CD4-positive, alpha-beta T cell treated with Interleukin-10 for 1 hour (primary cell): ENCODE measurements at regions not wholly inside any gene's neighbourhood (a gene's known extent, or its start where the extent isn't known, plus 50 kb on each side); places are given as distances from the start of the nearest gene placed in this dataset.
"Not testable (repeated sequence)": the region's sequence is repeated elsewhere in the genome, so short reads cannot be mapped to it uniquely, and the experiment has no call there.

Source experiments
- DNase-seq: peaks from one replicate; pipeline ENCODE4 v3.0.0-alpha.2; 2020

DNA sequence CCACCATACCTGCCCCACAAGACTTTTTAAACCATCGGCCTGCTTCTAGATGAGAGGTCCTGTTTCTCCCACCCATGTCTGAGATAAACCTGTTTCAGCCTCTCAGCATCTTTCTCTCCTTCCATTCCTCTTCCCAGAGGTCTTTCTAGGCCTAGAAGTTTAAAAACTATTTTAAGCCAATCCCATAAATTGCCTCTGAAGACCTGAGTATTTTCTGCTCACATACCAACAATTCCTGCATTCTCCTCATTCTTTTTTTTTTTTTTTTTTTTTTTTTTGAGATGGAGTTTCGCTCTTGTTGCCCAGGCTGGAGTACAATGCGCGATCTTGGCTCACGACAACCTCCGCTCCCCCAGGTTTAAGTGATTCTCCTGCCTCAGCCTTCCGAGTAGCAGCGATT is 262.9 kb upstream of the AUTS2 start:
- no peak for DNase-seq

DNA sequence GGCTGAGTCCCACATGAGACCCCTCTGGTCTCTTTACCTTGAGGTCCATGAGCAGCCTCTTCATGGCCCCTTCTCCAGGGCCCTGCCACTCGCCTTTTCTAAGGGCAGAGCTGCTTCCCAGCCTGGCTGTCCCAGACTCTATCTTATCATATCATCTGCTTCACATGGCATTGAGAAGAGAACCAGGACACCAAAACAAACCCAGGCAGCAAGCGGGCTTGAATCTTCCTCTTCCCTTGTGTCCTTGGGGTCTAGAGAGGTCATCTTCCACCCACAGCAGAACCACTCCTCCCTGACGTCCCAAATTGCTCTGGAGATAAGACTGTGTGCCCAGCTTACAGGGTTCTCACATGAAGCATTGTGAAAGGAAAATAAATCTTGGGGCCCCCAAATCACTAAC is 261.3 kb upstream of the AUTS2 start:
- DNase-seq: no peak

DNA sequence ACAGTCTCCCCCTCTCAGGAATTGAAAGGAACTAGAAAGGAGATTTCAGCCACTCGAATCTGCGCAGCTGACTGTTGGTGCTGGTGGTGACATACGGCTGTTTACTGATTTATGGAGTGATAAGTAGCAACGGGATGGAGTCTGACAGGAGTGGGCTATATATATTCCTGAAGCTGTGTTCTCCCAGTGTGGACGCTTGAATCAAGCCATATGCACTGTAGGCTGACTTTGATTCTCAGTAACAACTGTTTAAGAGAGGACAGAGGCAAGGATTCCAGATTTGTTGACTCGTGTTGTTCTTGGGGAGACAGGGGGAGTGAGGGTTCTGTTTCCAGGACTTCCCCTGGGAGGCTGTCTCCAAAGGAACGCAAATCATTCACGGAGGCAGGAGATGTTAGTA is 260.1 kb upstream of the AUTS2 start:
- DNase-seq: no peak

DNA sequence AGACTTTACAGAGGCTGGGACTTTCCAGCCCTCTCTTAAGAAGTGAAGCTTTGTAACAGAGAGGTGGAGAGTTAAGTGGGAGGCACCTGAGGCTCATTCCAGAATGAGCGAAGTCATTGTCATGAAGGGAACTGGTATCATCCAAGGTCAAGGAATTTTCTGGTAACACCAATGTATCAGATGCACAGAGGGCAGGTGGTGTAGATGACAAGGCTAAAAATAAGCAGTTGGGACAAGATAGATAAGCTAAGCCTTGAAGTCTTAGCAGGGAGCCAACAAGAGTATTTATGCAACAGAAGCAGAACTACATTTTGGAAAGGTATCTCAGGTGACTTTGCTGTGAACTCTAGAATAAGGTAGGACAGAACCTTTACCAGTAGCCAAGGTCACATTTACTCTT is 257.0 kb upstream of the AUTS2 start:
- no peak for DNase-seq

GRCh38 chr7:69342154-69342884 is 256.0 kb upstream of the AUTS2 start:
- no peak for DNase-seq

DNA sequence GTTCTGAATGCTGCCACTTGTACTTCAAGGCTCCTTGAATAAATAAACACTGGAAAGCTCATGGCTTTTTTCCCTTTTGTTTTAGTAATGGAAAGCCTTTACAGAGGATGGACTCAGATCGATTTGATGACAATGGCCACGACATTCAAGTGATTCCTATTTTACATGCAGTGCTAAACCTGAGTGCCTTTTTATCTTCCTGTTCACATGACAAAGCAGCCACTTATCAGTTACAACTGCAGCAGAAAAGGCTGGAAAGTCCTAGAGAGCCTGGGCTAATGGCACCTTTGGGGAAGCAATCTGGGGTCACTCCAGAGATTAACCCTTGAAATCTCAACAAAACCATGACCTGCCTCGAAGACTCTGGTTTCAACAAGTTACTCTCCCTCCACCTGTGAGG is 249.0 kb upstream of the AUTS2 start:
- no peak for DNase-seq

DNA sequence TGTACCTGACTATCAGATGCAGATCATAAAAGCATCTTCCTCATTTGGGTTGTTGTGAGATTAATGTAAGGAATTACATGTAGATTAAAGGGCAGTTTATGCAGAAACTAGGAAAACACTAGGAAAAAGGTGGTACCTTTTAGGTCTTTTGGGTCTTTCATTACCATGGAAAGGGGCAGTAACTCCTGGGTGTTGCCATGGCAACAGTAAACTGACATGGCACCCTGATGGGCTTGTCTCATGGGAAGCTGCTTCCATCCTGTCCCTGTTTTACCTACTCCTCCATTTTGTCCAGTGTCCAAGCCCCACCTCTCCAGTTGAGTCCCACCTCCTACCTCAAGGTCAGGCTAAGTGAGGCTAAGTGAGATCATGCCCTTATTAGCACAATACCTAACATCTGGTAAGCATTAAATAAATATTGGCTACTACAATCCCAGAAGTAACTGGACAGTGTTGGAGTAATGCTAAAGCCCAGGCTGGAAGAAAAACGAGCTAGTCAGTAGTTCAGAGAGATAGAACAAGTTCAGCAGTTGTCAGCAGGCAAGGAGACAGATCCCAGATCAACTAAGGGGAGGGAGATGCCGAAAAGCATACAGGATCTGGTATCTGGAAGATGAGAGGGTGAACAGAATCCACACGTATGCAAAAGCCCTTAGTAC is 240.0 kb upstream of the AUTS2 start:
- no peak for DNase-seq

DNA sequence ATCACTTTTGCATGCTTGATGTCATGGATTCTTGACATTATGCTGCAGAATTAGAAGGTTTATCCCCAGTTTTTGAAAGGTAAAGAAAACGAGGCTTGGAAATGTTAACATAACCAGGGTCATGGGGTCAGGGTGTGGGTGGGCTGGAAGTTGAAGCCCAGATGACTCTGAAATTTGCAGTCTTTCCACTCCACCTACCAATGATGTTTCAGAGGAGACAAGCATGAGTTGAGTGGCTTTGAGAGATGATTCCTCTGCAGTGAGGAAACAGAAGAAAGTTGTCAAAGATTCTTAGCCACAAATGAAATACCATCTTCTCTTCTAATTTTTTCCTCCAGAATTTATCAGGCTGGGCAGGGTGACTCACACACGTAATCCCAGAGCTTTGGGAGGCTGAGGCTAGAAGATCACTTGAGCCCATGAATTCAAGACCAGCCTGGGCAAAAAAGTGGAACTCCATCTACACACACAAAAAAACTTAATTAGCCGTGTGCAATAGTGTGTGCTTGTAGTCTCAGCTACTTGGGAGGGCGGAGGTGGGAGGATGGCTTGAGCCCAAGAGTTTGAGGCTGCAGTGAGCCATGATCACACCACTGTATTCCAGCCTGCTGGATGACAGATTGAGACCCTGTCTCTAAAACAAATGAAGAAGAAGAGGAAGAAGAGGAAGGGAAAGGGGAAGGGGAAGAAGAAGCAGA is 239.1 kb upstream of the AUTS2 start:
- DNase-seq: no peak

- DNase-seq: no peak
These were observed 237.4 kb upstream of the AUTS2 start for GRCh38 chr7:69360913-69361312.

- no peak for DNase-seq
These were observed 235.1 kb upstream of the AUTS2 start for GRCh38 chr7:69363136-69363535.

DNA sequence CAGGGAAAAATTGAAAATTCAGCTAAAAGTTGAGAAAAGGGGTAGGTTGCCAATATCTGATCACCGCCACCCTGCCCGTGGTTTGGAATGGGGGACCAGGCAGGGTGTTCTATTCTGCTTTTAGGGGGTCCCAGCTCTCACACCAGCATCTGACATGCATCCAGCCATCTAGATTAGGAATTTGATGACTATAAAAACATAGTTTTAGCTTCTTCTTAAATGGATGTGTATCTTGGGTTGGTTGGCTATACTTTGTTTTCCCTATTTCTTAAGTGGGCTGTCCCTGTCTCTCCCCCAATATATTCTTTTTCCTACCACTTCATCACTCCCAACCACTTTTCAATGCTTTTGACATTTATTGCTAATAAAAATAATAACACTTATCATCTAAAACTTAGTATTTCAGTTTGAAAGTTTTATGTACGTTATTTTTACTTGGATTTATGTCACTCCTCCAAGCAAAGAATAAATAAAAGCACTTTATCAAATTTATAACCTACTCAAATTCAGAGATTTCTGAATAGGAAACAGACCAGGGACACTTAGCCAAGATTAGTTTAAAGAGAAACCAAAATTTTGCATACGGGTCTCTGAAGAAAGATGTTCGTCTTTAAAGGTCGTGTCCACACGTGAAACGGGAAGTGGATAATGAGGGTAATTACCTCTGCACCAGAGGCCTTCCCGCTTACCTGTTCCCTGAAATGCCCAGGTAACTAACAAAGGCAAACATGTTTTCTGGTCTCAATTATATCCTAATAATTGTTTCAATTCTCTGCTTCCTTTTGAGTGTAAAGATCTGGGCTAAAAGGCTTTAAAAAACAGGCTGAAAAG is 233.2 kb upstream of the AUTS2 start:
- DNase-seq: no peak

DNA sequence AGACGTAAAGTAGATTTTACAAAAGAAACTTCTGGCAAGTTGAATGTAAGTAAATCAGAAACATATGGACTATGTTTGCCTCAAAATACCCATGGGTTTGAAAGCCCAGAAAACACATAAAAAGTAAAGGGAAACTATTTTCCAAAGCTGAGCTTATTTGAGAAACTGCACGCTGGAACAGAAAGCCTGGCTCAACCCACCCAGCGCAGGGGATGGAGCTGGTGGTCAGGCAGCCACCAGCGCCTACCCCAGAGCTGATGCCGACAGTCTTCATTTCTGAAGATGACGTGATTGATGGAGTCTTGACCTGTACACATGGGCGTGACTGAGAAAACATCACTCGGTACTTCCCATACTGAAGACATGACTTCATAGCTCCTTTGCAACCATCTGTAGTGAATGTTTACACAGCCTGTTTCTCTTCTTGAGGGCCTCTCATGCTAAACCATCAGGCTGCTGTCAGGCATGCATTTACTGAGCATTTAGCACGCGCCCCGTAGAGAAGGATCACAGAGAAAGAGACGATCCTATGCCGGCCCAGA is 232.6 kb upstream of the AUTS2 start:
- no peak for DNase-seq

- DNase-seq: no peak
These were observed 230.5 kb upstream of the AUTS2 start for GRCh38 chr7:69367780-69368179.

DNA sequence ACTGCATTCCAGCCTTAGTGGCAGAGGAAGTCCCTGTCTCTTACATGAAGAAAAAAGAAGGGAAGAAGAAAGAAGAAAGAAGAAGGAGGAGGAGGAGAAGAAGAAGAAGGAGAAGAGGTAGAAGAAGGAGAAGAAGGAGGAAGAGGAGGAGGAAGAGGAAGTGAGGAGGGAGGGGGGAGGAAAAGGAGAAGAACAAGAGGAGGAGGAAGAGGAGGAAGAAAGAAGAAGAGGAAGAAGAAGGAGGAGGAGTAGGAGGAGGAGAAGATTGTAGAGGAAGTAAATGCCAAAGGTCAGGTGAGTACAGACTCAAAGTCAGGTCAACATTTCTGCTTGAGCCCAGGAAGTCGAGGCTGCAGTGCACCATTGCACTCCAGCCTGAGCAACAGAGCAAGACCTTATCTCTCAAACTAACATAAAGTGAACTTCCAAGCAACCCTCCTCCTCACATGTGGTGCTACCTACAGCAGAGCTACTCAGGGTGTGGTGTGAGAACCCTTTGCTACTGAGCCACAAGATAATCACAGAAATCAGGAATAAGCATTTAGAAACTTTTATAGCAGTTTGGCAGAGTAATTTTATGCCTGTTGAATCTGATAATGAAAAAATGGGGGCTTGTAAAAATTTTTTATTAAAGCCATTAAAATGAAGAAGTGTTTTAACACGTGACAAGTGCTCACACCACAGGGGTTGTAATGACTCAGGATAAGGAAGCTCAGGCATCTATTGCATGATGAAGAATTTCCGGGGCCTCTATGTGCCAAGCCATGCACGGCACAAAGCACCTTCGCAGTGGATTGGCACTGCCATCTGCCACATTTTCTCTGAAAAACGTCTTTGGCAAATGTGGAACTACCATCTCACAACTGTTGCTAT is 224.9 kb upstream of the AUTS2 start:
- no peak for DNase-seq

DNA sequence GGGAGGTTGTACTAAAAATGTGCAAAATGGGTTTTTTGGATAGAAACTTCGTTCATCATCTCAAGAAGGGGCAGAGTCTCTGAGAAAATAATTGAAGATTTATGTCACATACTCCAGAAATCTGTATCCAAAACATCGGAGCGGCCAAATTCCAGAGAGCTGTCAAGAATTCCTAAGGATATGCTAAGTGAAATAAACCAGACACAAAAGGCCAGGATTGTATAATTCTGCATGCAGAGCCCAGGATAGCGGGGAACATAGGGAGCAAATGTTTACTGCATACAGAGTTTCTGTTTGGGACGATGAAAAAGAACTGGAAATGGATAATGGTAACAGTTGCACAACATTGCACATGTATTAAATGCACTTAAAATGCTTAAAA is 224.2 kb upstream of the AUTS2 start:
- no peak for DNase-seq

DNA sequence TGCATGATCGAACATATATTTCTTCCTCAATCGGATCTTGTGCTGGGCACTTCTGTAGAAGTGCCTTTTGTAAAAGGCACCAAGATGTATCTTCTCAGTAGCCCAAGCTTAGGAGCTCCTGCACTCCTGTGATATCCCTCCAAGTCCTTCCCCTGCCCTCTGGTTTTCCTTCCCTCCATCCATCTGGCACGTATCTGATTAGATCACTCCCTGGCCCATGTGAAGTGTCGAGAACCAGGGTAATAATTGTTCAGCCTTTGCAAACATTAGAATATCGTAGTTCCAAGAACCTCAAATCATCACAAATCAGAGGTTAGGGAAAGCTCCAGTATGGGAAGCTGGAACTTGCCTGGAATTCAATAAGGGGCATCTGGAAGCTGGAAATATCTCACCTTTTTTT is 221.1 kb upstream of the AUTS2 start:
- DNase-seq: no peak

- no peak for DNase-seq
These were observed 209.7 kb upstream of the AUTS2 start for GRCh38 chr7:69388452-69389137.

DNA sequence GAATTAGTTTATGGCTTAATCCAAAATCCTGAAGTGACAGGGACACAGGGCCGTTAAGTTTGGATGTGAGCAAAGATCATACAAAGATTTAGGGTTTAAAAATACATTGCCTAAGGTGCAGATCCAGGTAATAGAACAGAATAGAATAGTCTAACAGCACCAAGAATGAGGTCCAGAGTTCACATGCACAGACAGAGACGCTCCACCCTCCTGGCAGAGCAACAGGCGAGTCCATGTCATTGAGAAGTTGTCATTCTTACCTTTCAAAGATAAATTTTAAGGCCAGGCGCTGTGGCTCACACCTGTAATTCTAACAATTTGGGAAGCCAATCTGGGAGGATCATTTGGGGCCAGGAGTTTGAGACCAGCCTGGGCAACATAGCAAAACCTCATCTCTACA is 209.1 kb upstream of the AUTS2 start:
- no peak for DNase-seq

DNA sequence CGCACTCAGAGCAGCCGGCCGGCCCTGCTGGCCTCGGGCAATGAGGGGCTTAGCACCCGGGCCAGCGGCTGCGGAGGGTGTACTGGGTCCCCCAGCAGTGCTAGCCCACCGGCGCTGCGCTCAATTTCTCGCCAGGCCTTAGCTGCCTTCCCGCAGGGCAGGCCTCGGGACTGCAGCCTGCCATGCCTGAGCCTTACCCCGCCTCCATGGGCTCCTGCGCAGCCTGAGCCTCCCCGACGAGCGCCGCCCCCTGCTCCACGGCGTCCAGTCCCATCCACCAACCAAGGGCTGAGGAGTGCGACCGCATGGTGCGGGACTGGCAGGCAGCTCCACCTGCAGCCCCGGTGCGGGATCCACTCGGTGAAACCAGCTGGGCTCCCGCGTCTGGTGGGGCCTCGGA is 204.4 kb upstream of the AUTS2 start:
- not testable (repeated sequence) for DNase-seq

GRCh38 chr7:69395061-69395714 is 203.1 kb upstream of the AUTS2 start:
- DNase-seq: no peak

DNA sequence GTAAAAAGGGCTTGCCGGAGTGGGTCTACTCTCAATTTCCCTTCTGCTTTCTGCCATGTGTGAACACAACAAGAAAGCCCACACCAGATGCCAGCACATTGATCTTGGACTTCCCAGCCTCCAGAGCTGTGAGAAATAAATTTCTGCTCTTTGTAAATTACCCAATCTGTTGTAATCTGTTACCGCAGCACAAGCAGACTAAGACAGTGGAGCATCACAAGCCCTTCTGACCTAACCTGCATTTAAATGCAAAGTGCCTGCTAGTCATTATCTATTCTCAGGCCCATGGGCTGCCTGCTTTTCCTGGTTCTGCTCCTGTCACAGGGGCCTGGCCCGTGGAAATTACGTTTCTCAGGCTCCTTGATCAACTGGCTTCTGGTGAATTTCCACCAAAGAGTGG is 199.3 kb upstream of the AUTS2 start:
- DNase-seq: no peak
